Progenitor cell of endocrine pancreas (in vitro differentiated cells): ENCODE measurements at regions not wholly inside any gene's neighbourhood (a gene's known extent, or its start where the extent isn't known, plus 50 kb on each side); places are given as distances from the start of the nearest gene placed in this dataset.
"Not testable (repeated sequence)": the region's sequence is repeated elsewhere in the genome, so short reads cannot be mapped to it uniquely, and the experiment has no call there.

Source experiments
- DNase-seq: peaks from one replicate; pipeline ENCODE4 v3.0.0; 2021; ENCODE audit warnings: low spot score; ENCODE audit not compliant: unreplicated experiment
- H3K27ac Mint-ChIP-seq: 2 replicates; pipeline ENCODE4 v1.8.0; 2021; ENCODE audit warnings: mild to moderate bottlenecking, moderate library complexity, mixed read lengths
- H3K27me3 Mint-ChIP-seq: 2 replicates; pipeline ENCODE4 v1.8.0; 2021; ENCODE audit warnings: mixed read lengths
- H3K36me3 Mint-ChIP-seq: 2 replicates; pipeline ENCODE4 v1.8.0; 2022; ENCODE audit warnings: mixed read lengths; ENCODE audit not compliant: insufficient read depth
- H3K4me1 Mint-ChIP-seq: 2 replicates; pipeline ENCODE4 v1.8.0; 2021; ENCODE audit warnings: low read depth, mixed read lengths
- H3K4me3 Mint-ChIP-seq: 2 replicates; pipeline ENCODE4 v1.8.0; 2021; ENCODE audit warnings: low read depth, mild to moderate bottlenecking, moderate library complexity, mixed read lengths
- H3K9me3 Mint-ChIP-seq: 2 replicates; pipeline ENCODE4 v1.8.0; 2021; ENCODE audit warnings: low read depth, mixed read lengths

DNA sequence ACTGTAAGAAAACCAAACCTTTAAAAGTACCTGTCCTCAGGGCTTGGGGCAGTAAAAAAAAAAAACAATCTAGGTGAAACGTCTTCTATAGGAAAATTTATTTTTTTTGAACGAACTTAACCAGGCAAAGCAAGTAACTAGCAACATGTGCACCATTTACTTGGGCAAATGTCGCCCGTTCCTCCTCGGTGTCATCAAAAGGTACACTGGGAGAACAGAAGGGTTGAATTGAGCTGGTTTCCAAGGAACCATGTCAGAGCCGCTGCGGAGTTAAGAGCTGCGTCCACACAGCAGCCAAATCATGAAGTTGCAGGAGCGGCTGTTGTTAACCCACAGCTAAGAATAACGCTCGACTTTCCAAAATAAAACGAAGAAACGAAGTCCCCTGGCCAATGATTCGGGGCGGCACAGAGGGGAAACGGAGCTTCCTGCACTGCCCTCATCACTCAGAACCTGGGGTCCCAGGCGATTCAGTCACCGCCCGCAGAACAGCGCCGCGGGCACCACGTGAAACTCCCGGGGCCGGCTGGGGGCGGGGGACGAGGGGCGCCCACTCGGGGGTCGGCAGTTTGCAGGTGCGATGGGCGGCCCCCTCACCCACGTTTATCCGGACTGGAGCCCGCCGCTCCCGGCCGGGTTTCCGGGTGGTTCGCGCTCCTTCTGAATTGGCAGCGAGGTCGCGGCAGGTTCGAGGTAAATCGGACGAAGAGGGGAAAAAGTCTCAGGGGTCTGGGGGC is 53.6 kb upstream of the PLGLB1 start:
- H3K9me3 Mint-ChIP-seq, H3K4me1 Mint-ChIP-seq, H3K27me3 Mint-ChIP-seq, H3K36me3 Mint-ChIP-seq, DNase-seq: not testable (repeated sequence)
- Mint-ChIP-seq H3K27ac (peak overlapping the region; percentile 71), H3K4me3 (peak overlapping the region; percentile 71)

- not testable (repeated sequence) for H3K9me3 Mint-ChIP-seq, H3K4me1 Mint-ChIP-seq, H3K36me3 Mint-ChIP-seq, H3K27ac Mint-ChIP-seq, H3K27me3 Mint-ChIP-seq
- H3K4me3 Mint-ChIP-seq: peak overlapping the region; percentile 71
- DNase-seq: peak; percentile 22
These were observed 54.2 kb upstream of the PLGLB1 start for GRCh38 chr2:87075791-87076252.

GRCh38 chr2:87076253-87077123 is 54.8 kb upstream of the PLGLB1 start:
- not testable (repeated sequence) for H3K4me1 Mint-ChIP-seq, H3K9me3 Mint-ChIP-seq, H3K27me3 Mint-ChIP-seq, H3K36me3 Mint-ChIP-seq
- DNase-seq: peak; percentile 86
- peak overlapping the region; percentile 93 for H3K4me3 Mint-ChIP-seq
- H3K27ac Mint-ChIP-seq: peak overlapping the region; percentile 99

- not testable (repeated sequence) for H3K36me3 Mint-ChIP-seq
These were observed 55.4 kb upstream of the PLGLB1 start for GRCh38 chr2:87077124-87077446.

GRCh38 chr2:87081727-87082126 is 60.1 kb upstream of the PLGLB1 start:
- DNase-seq, H3K9me3 Mint-ChIP-seq, H3K4me1 Mint-ChIP-seq, H3K36me3 Mint-ChIP-seq, H3K4me3 Mint-ChIP-seq, H3K27ac Mint-ChIP-seq, H3K27me3 Mint-ChIP-seq: not testable (repeated sequence)

More at GRCh38 chr2:87077124-87077446, 55.4 kb upstream of the PLGLB1 start:
- H3K27me3 Mint-ChIP-seq, H3K9me3 Mint-ChIP-seq, H3K4me1 Mint-ChIP-seq, DNase-seq: not testable (repeated sequence)
- Mint-ChIP-seq H3K27ac (peak overlapping the region; percentile 99), H3K4me3 (peak overlapping the region; percentile 93)

- H3K4me1 Mint-ChIP-seq, DNase-seq, H3K9me3 Mint-ChIP-seq, H3K27me3 Mint-ChIP-seq, H3K36me3 Mint-ChIP-seq, H3K4me3 Mint-ChIP-seq, H3K27ac Mint-ChIP-seq: not testable (repeated sequence)
These were observed 66.4 kb upstream of the PLGLB1 start for GRCh38 chr2:87088079-87088478.

GRCh38 chr2:87089401-87089800 is 67.8 kb upstream of the PLGLB1 start:
- not testable (repeated sequence) for H3K27me3 Mint-ChIP-seq, H3K27ac Mint-ChIP-seq, DNase-seq, H3K4me3 Mint-ChIP-seq, H3K9me3 Mint-ChIP-seq, H3K4me1 Mint-ChIP-seq, H3K36me3 Mint-ChIP-seq

GRCh38 chr2:87093252-87093651 is 71.6 kb upstream of the PLGLB1 start:
- H3K9me3 Mint-ChIP-seq, H3K4me3 Mint-ChIP-seq, H3K4me1 Mint-ChIP-seq, DNase-seq, H3K27ac Mint-ChIP-seq, H3K27me3 Mint-ChIP-seq, H3K36me3 Mint-ChIP-seq: not testable (repeated sequence)

DNA sequence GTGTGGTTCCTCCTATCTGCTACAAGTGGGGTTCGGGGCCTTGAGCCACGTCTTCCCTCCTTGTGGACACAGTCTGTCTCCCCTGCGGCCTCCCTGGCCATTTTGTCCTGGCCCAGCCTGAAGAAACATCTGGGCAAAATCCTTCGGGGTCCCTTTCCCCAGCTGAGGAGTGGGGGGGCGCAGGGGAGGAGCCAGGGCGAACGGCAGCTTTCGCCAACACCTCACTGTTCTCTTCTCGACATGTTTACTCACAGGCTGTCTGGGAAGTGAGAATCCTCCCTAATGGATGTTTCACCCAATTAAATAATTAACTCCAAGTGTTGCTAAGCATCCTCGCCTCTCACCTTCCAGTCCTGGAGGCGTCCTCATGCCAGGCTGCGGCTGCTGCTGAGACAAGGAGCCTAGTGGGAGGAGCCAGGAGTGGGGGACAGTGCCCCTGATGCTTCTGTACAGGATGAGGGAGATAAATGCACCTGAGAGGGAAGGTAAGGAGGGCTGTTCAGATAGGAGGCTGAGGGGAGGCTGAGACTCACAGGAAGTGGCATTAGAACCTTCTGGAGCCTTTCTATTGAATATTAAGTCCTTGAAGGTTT is 72.4 kb upstream of the PLGLB1 start:
- not testable (repeated sequence) for H3K4me1 Mint-ChIP-seq, H3K36me3 Mint-ChIP-seq, H3K9me3 Mint-ChIP-seq, H3K27me3 Mint-ChIP-seq, H3K4me3 Mint-ChIP-seq, H3K27ac Mint-ChIP-seq, DNase-seq

- H3K27me3 Mint-ChIP-seq, H3K9me3 Mint-ChIP-seq, DNase-seq, H3K36me3 Mint-ChIP-seq, H3K4me3 Mint-ChIP-seq, H3K4me1 Mint-ChIP-seq, H3K27ac Mint-ChIP-seq: not testable (repeated sequence)
These were observed 74.2 kb upstream of the PLGLB1 start for GRCh38 chr2:87095804-87096203.

DNA sequence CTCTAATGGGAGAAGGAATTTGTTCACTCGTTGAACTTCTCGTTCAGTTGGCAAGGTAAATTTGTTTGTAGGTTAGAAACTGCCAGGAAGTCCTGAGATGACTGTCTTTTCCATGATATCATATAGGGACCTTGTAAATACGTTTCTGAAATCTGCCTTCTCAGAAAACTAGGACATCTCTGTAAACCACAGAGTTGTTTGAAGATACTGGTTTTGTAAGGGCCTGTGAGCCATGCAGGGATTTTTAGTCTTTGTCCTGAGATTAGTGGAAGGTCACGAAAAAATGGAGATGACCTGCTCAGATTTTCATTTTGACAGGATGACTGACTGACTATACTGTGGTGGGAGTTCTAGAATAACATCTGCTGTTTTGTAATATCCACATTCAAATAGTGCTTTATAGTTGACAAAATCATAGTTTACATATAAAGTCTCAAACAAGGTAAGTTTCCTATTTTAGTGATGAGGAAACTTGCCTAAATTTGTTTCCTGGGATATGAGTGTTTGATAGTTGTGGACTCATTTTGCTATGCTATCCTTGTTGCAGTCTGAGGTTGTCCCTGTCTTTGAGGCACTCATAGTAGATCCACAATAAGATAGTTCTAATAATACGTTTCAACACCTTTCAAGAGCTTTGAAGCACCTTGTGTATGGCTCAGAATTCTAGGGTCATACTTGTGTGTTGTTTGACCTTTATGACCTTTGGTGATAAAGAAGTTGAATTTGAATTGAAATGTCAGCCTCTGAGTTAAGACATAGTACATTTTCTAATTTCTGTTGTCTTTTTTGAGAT is 107.3 kb upstream of the PLGLB1 start:
- not testable (repeated sequence) for H3K9me3 Mint-ChIP-seq, DNase-seq, H3K4me3 Mint-ChIP-seq, H3K27ac Mint-ChIP-seq, H3K4me1 Mint-ChIP-seq, H3K36me3 Mint-ChIP-seq, H3K27me3 Mint-ChIP-seq

GRCh38 chr2:87132577-87132976 is 110.9 kb upstream of the PLGLB1 start:
- not testable (repeated sequence) for H3K9me3 Mint-ChIP-seq, H3K36me3 Mint-ChIP-seq, DNase-seq, H3K27ac Mint-ChIP-seq, H3K4me1 Mint-ChIP-seq, H3K4me3 Mint-ChIP-seq, H3K27me3 Mint-ChIP-seq
